Endothelial cell of umbilical vein (primary cell): ENCODE measurements at regions not wholly inside any gene's neighbourhood (a gene's known extent, or its start where the extent isn't known, plus 50 kb on each side); places are given as distances from the start of the nearest gene placed in this dataset.

Source experiments
- BruUV-seq: library from RNA; stranded (reverse); fragments of 400-500 nt; replicated peaks from 2 replicates; lab custom pipeline; 2021; lab: Mats Ljungman, UMichigan
- CTCF ChIA-PET: fragments of 300-600, 350-600 bp; sonication (Branson Sonifier 250); formaldehyde crosslinking; loops from one replicate; lab custom pipeline; 2021; ENCODE audit warnings: antibody characterized with exemption, inconsistent platforms; lab: Charles Lee
- POLR2A ChIA-PET: fragments of 300-600, 350-600 bp; sonication (Branson Sonifier 250); formaldehyde crosslinking; loops from one replicate; lab custom pipeline; 2021; ENCODE audit warnings: antibody characterized with exemption, inconsistent platforms; lab: Charles Lee
- DNase-seq: peaks from one replicate; pipeline ENCODE4 v3.0.0-alpha.2; 2011; ENCODE audit warnings: low read depth, low spot score
- FAIRE-seq: peaks from 2 replicates; lab custom pipeline; 2011; peaks lifted over from hg19 to GRCh38; lab: Jason Lieb, UNC
- H2AFZ ChIP-seq: 2 replicates; pipeline ENCODE4 v1.6.0; 2012; ENCODE audit warnings: low read depth, low read length, control low read depth, inconsistent platforms
- H3K27ac ChIP-seq: 2 replicates; pipeline ENCODE4 v1.5.1; 2011; ENCODE audit warnings: low read depth, mild to moderate bottlenecking, control low read depth, low read length, moderate library complexity; ENCODE audit not compliant: insufficient read depth
- H3K27me3 ChIP-seq, 2 experiments: 2 replicates each; pipeline versions ENCODE4 v1.6.0 to v1.6.1; 2011; ENCODE audit warnings: low read length in 2 of 2, mixed read lengths in 1 of 2; ENCODE audit not compliant: control insufficient read depth in 2 of 2, insufficient read depth in 2 of 2
- H3K36me3 ChIP-seq, 2 experiments: 2 replicates in 1 of 2; 3 replicates in 1 of 2; pipeline ENCODE4 v1.5.1; 2011; ENCODE audit warnings: low read length in 2 of 2, mild to moderate bottlenecking in 1 of 2, moderate library complexity in 1 of 2; ENCODE audit not compliant: control insufficient read depth in 2 of 2, insufficient read depth in 2 of 2; ENCODE audit errors: extremely low read depth in 1 of 2
- H3K4me1 ChIP-seq: 3 replicates; pipeline ENCODE4 v1.5.1; 2011; ENCODE audit warnings: mild to moderate bottlenecking, low read length; ENCODE audit not compliant: control insufficient read depth, insufficient read depth; ENCODE audit errors: extremely low read depth
- H3K4me2 ChIP-seq: 2 replicates; pipeline ENCODE4 v1.6.1; 2011; ENCODE audit warnings: low read length, control low read depth, mixed read lengths; ENCODE audit not compliant: insufficient read depth
- H3K4me3 ChIP-seq, 3 experiments: fragments of 200-600 bp in 1 of 3; sonication (generic), shearing (Covaris generic) in 1 of 3; replicated peaks in 1 of 3; 2 replicates each; pipeline ENCODE4 v1.5.1; 2011 to 2016; ENCODE audit warnings: control low read depth in 3 of 3, low read length in 3 of 3, mild to moderate bottlenecking in 2 of 3, inconsistent platforms in 1 of 3, low read depth in 1 of 3, moderate library complexity in 1 of 3; ENCODE audit not compliant: insufficient read depth in 1 of 3
- H3K79me2 ChIP-seq: 2 replicates; pipeline ENCODE4 v1.6.0; 2012; ENCODE audit warnings: low read length, inconsistent platforms; ENCODE audit not compliant: control insufficient read depth, insufficient read depth
- H3K9ac ChIP-seq: replicated peaks from 2 replicates; pipeline ENCODE3; 2011; ENCODE audit warnings: low read length, control low read depth; ENCODE audit not compliant: insufficient read depth; ENCODE audit errors: extremely low read depth
- H3K9me1 ChIP-seq: replicated peaks from 3 replicates; pipeline ENCODE4 v1.6.0; 2011; ENCODE audit warnings: mild to moderate bottlenecking, low read length; ENCODE audit not compliant: control insufficient read depth, insufficient read depth; ENCODE audit errors: extremely low read depth
- H3K9me3 ChIP-seq: replicated peaks from 2 replicates; pipeline ENCODE4 v1.5.1; 2012; ENCODE audit warnings: low read length, inconsistent platforms; ENCODE audit not compliant: control insufficient read depth, insufficient read depth
- H4K20me1 ChIP-seq: replicated peaks from 2 replicates; pipeline ENCODE3; 2011; ENCODE audit warnings: mild to moderate bottlenecking, low read length; ENCODE audit not compliant: control insufficient read depth, insufficient read depth; ENCODE audit errors: extremely low read depth
- EZH2 ChIP-seq: IDR thresholded peaks from 2 replicates; pipeline ENCODE4 v1.6.1; 2012; ENCODE audit warnings: borderline replicate concordance, low read depth, mild to moderate bottlenecking, moderate library complexity, low read length, inconsistent platforms; ENCODE audit not compliant: severe bottlenecking
- FOS ChIP-seq: IDR thresholded peaks from 2 replicates; pipeline ENCODE4 v1.6.1; 2011; ENCODE audit warnings: mild to moderate bottlenecking, low read length, moderate library complexity, borderline replicate concordance; ENCODE audit not compliant: insufficient read depth
- GATA2 ChIP-seq: IDR thresholded peaks from 2 replicates; pipeline ENCODE4 v1.7.0; 2011; ENCODE audit warnings: low read depth, mild to moderate bottlenecking, moderate library complexity, mixed read lengths, low read length; ENCODE audit not compliant: insufficient read length, insufficient read depth
- JUN ChIP-seq: IDR thresholded peaks from 2 replicates; pipeline ENCODE4 v1.6.1; 2011; ENCODE audit warnings: borderline replicate concordance, low read depth; ENCODE audit not compliant: insufficient read length, insufficient read depth
- MYC ChIP-seq: IDR thresholded peaks from one replicate; pipeline ENCODE4 v1.6.1; 2011; ENCODE audit warnings: mild to moderate bottlenecking, low read depth, low read length
- POLR2A ChIP-seq: IDR thresholded peaks from 2 replicates; pipeline ENCODE4 v1.6.1; 2012; ENCODE audit warnings: low read depth, mild to moderate bottlenecking, control low read depth, low read length
- POLR2AphosphoS5 ChIP-seq: IDR thresholded peaks from 2 replicates; pipeline ENCODE4 v1.6.1; 2012; ENCODE audit warnings: low read depth, mild to moderate bottlenecking, control low read depth, low read length, moderate library complexity; ENCODE audit not compliant: insufficient read depth
- dilution Hi-C: fragments of 300-500 bp; cut with MboI; formaldehyde crosslinking; loops from one replicate; pipeline ENCODE4 v1.15.0; 2019; ENCODE audit warnings: low sequenced_read_pairs; ENCODE audit not compliant: extremely low pct_ligation_motif_present
- intact Hi-C: fragments of 100-400 bp; cut with micrococcal nuclease; formaldehyde crosslinking; loops from one replicate; pipeline ENCODE4 v1.10.0; 2022
- TF ChIP-seq, protein P1 (sequence below), 2 donors: IDR thresholded peaks; 1 replicate in 1 of 2; 2 replicates in 1 of 2; pipeline ENCODE4 v1.5.1; 2011; ENCODE audit warnings: low read length in 2 of 2, mild to moderate bottlenecking in 2 of 2, moderate library complexity in 2 of 2, control low read depth in 1 of 2, inconsistent platforms in 1 of 2, low read depth in 1 of 2; ENCODE audit not compliant: insufficient read depth in 1 of 2; ENCODE audit errors: extremely low read depth in 1 of 2
- TF ChIP-seq, protein P2 (sequence below): IDR thresholded peaks from 2 replicates; pipeline ENCODE4 v1.6.1; 2011; ENCODE audit not compliant: insufficient read depth, insufficient read length

- DNase-seq (no peak), FAIRE-seq (no peak)
- H3K79me2 ChIP-seq, result no peaks in the 10 kb centered on the region
- intact Hi-C loops (no loop called here), dilution Hi-C loops (no loop called here)
- no peak overlapping the region for H2AFZ ChIP-seq
- no peaks in the 10 kb centered on the region for H3K36me3 ChIP-seq
- H3K4me2 ChIP-seq, result no peak overlapping the region
- no peaks in the 10 kb centered on the region for H4K20me1 ChIP-seq
- CTCF ChIA-PET, result no interaction called here
- no peaks in the 10 kb centered on the region for H3K9me3 ChIP-seq
- no peak overlapping the region for H3K27ac ChIP-seq
- no peak for TF ChIP-seq POLR2AphosphoS5
- TF ChIP-seq GATA2, result no peak
- TF ChIP-seq, protein P1, sequence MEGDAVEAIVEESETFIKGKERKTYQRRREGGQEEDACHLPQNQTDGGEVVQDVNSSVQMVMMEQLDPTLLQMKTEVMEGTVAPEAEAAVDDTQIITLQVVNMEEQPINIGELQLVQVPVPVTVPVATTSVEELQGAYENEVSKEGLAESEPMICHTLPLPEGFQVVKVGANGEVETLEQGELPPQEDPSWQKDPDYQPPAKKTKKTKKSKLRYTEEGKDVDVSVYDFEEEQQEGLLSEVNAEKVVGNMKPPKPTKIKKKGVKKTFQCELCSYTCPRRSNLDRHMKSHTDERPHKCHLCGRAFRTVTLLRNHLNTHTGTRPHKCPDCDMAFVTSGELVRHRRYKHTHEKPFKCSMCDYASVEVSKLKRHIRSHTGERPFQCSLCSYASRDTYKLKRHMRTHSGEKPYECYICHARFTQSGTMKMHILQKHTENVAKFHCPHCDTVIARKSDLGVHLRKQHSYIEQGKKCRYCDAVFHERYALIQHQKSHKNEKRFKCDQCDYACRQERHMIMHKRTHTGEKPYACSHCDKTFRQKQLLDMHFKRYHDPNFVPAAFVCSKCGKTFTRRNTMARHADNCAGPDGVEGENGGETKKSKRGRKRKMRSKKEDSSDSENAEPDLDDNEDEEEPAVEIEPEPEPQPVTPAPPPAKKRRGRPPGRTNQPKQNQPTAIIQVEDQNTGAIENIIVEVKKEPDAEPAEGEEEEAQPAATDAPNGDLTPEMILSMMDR (IDR thresholded peaks at IDR 0.05; ENCODE audit: extremely low read depth in 1 of 2, insufficient read depth in 1 of 2, low read depth in 1 of 2, low read length in 2 of 2), result no peak
- no peak for TF ChIP-seq EZH2
- TF ChIP-seq, protein P2, sequence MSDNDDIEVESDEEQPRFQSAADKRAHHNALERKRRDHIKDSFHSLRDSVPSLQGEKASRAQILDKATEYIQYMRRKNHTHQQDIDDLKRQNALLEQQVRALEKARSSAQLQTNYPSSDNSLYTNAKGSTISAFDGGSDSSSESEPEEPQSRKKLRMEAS, result no peak
- TF ChIP-seq POLR2A, result no peak
- no peak for TF ChIP-seq JUN
- no peak for TF ChIP-seq MYC
- no peak for TF ChIP-seq FOS
- no peak overlapping the region for H3K9ac ChIP-seq
- H3K9me1 ChIP-seq, result no peaks in the 10 kb centered on the region
- POLR2A ChIA-PET, result no interaction called here
- no TSS peak for BruUV-seq
- no peaks in the 10 kb centered on the region for H3K27me3 ChIP-seq
- peaks cover 3% of the 10 kb centered on the region for H3K4me1 ChIP-seq
- H3K4me3 ChIP-seq, result no peak overlapping the region
Observed at GRCh38 chr14:89697281-89698060, 257.1 kb downstream of the EFCAB11 start.
